GM04504 (cell line): ENCODE measurements at regions not wholly inside any gene's neighbourhood (a gene's known extent, or its start where the extent isn't known, plus 50 kb on each side); places are given as distances from the start of the nearest gene placed in this dataset.
A peak's percentile ranks its signal among the peaks of the same experiment; 100 is the strongest.

Source experiments
- DNase-seq: peaks from one replicate; pipeline ENCODE4 v3.0.0-alpha.2; 2012; ENCODE audit warnings: low read depth

- no peak for DNase-seq
These were observed 77.4 kb upstream of the WNT7B start for GRCh38 chr22:46054091-46055073.

- DNase-seq, result no peak
These were observed 78.4 kb upstream of the WNT7B start for GRCh38 chr22:46055181-46055875.

- no peak for DNase-seq
These were observed 79.1 kb upstream of the WNT7B start for GRCh38 chr22:46055911-46056545.

- DNase-seq, result no peak
These were observed 79.7 kb upstream of the WNT7B start for GRCh38 chr22:46056546-46057245.

- DNase-seq, result no peak
These were observed 80.5 kb upstream of the WNT7B start for GRCh38 chr22:46057246-46058090.

- no peak for DNase-seq
These were observed 81.1 kb upstream of the WNT7B start for GRCh38 chr22:46058091-46058420.

- DNase-seq, result no peak
These were observed 81.9 kb upstream of the WNT7B start for GRCh38 chr22:46058591-46059519.

- peak; percentile 24 for DNase-seq
These were observed 83.5 kb upstream of the WNT7B start for GRCh38 chr22:46060292-46061123.

GRCh38 chr22:46061124-46061500, 84.2 kb upstream of the WNT7B start:
- DNase-seq, result no peak

- DNase-seq, result peak; percentile 8
These were observed 84.7 kb upstream of the WNT7B start for GRCh38 chr22:46061501-46062231.

- peak; percentile 24 for DNase-seq
These were observed 85.3 kb upstream of the WNT7B start for GRCh38 chr22:46062232-46062615.

- DNase-seq, result peak; percentile 28
These were observed 86.1 kb upstream of the WNT7B start for GRCh38 chr22:46062971-46063631.

GRCh38 chr22:46063846-46064227, 86.5 kb upstream of the PPARA start:
- DNase-seq, result peak; percentile 17

- DNase-seq, result peak; percentile 28
These were observed 85.9 kb upstream of the PPARA start for GRCh38 chr22:46064228-46064965.

GRCh38 chr22:46064966-46065666, 85.2 kb upstream of the PPARA start:
- peak; percentile 32 for DNase-seq

- DNase-seq, result peak; percentile 18
These were observed 84.5 kb upstream of the PPARA start for GRCh38 chr22:46065691-46066454.
